OCI-LY1 (cell line): ENCODE measurements at regions not wholly inside any gene's neighbourhood (a gene's known extent, or its start where the extent isn't known, plus 50 kb on each side); places are given as distances from the start of the nearest gene placed in this dataset.

Experiments used
- EZH2 ChIP-seq: fragments of 200-600 bp; sonication (generic), shearing (Covaris generic); IDR thresholded peaks from 2 replicates; pipeline ENCODE4 v1.8.0; 2017; ENCODE audit warnings: borderline replicate concordance, mixed run types, mild to moderate bottlenecking, antibody characterized with exemption, low read length, moderate library complexity, mixed read lengths
- TF ChIP-seq, protein P1 (sequence below): fragments of 200-600 bp; sonication (generic), shearing (Covaris generic); IDR thresholded peaks from 2 replicates; pipeline ENCODE4 v1.5.1; 2017; ENCODE audit warnings: mild to moderate bottlenecking, antibody characterized with exemption, low read length, moderate library complexity, mixed read lengths

DNA sequence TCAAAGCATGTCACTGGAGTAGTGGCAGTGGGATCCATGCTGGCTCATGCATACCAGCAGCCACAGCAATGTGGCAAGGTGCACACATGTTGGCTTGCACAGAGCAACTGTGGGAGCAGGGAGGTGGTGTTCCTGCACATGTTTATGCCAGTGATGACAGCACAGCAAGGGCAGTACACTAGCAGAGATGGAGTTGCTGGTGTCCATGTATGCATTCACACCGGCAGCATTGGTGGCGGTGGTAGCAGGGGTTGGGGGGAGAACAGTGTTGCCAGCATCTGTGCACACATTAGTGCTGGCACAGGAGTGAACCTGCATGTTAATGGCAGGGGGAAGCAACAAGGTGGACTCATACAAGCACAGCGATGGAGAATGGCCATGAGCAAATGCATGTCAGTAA lies 202.0 kb upstream of the KCNMB2 start:
- TF ChIP-seq, protein P1, sequence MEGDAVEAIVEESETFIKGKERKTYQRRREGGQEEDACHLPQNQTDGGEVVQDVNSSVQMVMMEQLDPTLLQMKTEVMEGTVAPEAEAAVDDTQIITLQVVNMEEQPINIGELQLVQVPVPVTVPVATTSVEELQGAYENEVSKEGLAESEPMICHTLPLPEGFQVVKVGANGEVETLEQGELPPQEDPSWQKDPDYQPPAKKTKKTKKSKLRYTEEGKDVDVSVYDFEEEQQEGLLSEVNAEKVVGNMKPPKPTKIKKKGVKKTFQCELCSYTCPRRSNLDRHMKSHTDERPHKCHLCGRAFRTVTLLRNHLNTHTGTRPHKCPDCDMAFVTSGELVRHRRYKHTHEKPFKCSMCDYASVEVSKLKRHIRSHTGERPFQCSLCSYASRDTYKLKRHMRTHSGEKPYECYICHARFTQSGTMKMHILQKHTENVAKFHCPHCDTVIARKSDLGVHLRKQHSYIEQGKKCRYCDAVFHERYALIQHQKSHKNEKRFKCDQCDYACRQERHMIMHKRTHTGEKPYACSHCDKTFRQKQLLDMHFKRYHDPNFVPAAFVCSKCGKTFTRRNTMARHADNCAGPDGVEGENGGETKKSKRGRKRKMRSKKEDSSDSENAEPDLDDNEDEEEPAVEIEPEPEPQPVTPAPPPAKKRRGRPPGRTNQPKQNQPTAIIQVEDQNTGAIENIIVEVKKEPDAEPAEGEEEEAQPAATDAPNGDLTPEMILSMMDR, result no peak
- TF ChIP-seq EZH2, result no peak
